NCI-H128 (cell line): ENCODE measurements at regions not wholly inside any gene's neighbourhood (a gene's known extent, or its start where the extent isn't known, plus 50 kb on each side); places are given as distances from the start of the nearest gene placed in this dataset.
A peak's percentile ranks its signal among the peaks of the same experiment; 100 is the strongest.

Experiments
- DNase-seq: peaks from one replicate; lab custom pipeline; 2025; ENCODE audit not compliant: unreplicated experiment; lab: John Stamatoyannopoulos, UW

GRCh38 chr13:97110936-97111335 is 111.2 kb upstream of the MBNL2 start:
- DNase-seq, result no peak

DNA sequence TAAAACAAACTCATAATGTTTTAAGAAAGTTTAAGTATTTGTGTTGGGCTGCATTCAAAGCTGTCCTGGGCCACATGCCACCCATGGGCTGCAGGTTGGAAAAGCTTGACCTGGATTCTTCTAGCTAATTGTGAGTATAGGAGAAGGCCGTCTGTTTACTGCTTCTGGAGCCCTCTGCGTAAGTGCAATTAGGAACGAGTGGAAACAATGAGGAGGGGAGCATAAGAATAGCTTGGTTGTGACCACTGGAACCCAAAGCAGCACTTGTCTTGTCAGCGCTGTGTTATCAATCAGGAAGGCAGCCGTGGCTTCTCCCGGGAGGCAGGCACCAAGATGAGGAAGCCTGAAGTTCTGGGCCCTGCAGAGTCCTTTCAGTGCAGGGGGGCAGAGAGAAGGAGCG is 110.4 kb upstream of the MBNL2 start:
- no peak for DNase-seq

DNA sequence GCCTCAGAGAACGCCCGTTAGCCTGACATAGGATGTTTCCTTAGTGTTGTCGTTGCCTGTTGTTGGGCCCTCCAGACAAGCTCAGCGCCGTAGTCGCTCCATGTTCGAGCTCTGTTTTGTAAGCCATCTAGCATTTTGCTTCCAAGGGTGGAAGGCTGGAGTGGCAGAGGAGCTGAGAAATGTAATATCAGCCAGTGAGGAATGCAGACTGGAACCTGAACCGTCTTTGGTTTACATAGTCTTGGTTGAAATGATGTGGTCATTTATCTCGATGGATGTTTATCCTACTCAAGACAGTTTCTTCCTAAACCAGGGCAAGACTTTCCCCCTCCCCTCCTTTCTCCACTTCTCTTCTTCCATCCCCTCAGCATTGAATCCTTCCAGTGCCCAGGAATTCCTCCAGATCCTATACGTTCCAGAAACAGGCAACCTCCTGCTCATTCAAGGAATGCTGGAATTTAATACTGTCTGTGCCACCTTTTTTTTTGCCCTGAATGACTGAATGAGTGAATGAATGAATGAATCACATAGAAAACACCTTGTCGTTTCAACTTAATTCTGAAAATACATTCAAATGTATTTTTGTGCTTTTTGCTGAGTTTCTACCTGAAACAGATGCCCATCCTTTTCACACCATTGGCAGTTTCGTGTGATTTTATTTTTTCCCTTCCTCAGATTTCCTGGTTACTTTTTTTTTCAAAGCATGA is 109.5 kb upstream of the MBNL2 start:
- DNase-seq, result no peak

- no peak for DNase-seq
Observed at GRCh38 chr13:97113231-97114001, 108.7 kb upstream of the MBNL2 start.

- DNase-seq, result no peak
Observed at GRCh38 chr13:97114651-97115050, 107.5 kb upstream of the MBNL2 start.

DNA sequence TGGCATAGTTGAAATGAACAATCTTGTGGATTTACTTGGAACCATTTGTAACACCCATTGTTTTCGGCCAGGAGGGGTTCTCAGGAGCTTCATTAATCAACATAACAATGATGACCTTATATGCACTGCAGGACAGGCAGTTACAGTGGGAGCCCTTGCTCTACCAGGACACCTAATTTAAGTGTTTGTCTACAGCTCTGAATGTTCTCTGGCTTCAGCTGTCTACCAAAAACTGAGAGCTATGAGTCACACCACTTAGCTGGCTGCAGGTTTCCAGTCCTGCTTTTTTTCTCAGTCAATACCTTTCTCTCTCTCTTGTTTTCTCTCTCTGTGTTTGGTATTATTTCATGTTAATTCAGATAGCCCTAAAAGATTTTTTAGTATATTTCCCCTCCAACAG is 105.4 kb upstream of the MBNL2 start:
- DNase-seq, result no peak

- no peak for DNase-seq
Observed at GRCh38 chr13:97117388-97117910, 104.7 kb upstream of the MBNL2 start.

DNA sequence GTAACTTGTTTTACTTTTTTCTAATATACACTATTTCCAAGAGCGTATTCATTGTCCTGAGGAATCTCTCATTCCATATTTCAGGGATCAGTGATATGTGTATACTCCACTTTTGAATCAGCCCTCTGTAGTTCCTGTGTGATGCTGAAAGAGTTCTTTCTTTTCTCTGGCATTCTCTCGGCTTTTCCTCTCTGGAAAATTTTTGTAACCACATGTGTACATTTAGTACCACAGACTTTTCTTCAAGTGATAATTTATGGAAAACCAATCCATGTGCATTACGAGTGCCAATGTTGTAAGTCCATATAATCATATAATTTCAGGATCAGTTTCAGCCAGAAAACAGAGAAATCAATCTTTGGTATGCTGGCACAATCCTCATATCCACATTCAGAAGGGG is 102.2 kb upstream of the MBNL2 start:
- no peak for DNase-seq

DNA sequence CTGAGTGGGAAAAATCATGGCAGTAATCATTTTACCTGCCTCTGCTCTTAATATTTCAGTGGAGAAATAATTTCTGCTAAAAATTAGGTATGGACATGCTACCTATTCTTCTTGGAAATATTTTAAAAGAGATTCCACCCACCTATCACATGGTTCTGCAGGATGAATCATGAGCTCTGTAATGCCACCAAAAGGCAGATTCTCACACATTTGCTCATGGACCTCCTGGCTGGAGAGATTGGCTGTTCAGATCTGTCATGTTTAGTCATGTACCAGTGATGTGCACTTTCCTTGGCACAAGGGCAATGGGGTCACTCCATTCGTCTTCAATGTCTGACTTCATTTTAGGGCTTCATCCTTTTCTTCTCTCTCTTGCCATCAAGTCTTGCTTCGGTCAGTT is 101.8 kb upstream of the MBNL2 start:
- no peak for DNase-seq

DNA sequence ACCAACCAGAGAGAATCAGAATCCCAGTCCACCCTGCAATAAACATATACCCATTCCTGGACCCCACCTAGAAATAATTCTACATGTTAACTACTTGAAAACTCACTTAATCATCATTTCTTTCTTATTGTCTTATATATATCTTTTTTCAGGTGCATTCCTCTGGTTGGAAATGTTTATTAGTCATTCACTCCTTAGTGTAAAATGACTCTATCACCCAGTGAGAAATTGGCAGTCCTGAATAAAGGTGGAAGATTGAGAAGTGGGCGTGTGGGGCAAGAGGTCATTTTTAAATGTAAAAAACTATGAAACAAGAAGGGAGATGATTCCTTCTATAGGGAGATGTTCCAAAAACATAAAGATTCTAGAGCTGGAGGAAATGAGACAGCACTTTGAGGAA is 101.2 kb upstream of the MBNL2 start:
- DNase-seq, result no peak

- DNase-seq, result no peak
Observed at GRCh38 chr13:97121894-97122293, 100.2 kb upstream of the MBNL2 start.

DNA sequence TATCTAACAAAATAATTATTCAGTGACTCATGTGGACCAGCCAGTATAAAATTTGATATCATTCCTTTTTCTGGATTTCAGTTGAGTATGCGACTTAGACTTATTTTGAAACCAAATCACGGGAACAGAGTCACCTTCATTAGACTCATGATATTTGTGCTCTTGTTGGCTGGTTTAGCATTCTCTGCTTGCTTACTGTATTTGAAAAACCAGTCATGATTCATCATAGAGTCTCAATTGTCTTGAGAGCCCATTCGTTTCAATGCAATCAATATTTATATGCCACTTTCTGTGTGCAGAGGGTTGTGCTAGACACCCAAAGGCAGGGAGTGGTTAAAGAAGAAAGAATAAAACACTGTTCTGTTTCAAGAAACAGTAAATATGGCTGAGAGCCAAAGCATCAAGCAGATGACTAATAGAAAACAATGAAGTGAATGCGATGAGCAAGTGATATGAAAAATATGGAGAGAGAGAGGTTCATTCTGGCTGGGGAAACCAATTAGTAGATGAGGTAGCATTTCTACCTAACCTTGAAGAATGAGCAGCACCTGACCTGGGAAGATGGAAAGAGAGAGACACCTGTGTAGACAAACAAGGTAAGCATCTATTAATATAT is 99.6 kb upstream of the MBNL2 start:
- DNase-seq, result no peak

DNA sequence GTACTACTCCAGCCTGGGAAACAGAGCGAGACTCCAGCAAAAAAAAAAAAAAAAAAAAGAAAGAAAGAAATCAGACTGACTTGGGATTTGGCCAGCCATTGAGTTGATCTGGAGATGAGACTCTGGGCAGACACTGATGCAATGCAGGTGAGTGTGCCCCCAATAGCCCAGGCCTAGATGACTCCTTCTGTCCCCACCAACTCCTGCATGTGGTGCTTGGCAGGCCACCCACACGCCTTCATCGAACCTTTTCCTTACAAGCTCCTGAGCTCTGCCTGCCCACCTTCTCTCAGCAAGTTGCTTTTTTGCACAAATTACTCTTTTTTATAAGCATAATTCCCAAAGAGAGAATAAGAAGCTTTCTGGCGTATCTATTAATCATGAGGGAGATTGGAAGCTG is 97.9 kb upstream of the MBNL2 start:
- no peak for DNase-seq

GRCh38 chr13:97124915-97125809 is 97.0 kb upstream of the MBNL2 start:
- peak; percentile 26 for DNase-seq

GRCh38 chr13:97125810-97126738 is 96.1 kb upstream of the MBNL2 start:
- DNase-seq, result peak; percentile 16

DNA sequence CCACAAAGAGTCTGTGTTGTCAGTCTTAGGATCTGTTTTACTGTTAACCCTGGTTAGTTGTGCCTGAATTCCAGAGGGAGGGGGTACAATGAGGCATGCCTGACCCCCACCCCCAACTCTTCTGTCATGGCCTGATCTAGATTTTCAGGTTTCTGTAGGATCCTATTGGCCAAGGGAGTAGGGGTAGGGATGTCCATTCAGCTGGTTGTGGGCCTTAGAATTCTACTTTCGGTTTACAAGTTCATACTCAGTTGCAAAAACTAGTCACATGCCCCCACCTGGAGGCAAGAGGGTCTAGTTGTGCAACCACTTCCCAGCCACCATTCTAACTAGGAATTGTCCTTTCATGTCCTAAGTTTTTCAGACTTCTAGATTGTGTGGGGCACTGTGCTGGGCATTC is 94.3 kb upstream of the MBNL2 start:
- DNase-seq, result no peak

GRCh38 chr13:97130190-97130589 is 91.9 kb upstream of the MBNL2 start:
- DNase-seq, result no peak

- no peak for DNase-seq
Observed at GRCh38 chr13:97131447-97131846, 90.7 kb upstream of the MBNL2 start.

- DNase-seq, result no peak
Observed at GRCh38 chr13:97133554-97133953, 88.6 kb upstream of the MBNL2 start.

DNA sequence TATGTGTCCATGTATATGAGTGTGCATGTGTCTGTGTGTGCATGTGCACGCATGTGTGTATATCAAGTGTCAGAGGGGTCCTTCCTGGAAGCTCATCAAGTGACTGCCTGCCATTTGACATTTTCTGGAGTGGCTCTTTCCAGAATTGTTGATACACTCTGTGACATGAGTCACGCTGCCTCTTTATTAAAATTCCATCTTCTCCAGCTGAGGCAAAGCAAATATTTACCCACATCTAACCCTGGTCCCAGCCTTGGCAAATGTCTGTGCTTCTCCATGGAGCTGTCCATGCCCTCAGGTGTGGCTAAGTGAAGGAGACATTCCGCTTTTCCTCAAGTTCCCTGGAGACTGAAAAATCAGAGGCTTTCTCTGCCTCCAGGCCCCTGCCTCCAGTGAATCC is 88.2 kb upstream of the MBNL2 start:
- no peak for DNase-seq
